ENCODE measurements at regions not wholly inside any gene's neighbourhood (a gene's known extent, or its start where the extent isn't known, plus 50 kb on each side); places are given as distances from the start of the nearest gene placed in this dataset.

GRCh38 chr5:93998951-93999455, 257.6 kb upstream of the POU5F2 start:
- TF ChIP-seq, protein P1, sequence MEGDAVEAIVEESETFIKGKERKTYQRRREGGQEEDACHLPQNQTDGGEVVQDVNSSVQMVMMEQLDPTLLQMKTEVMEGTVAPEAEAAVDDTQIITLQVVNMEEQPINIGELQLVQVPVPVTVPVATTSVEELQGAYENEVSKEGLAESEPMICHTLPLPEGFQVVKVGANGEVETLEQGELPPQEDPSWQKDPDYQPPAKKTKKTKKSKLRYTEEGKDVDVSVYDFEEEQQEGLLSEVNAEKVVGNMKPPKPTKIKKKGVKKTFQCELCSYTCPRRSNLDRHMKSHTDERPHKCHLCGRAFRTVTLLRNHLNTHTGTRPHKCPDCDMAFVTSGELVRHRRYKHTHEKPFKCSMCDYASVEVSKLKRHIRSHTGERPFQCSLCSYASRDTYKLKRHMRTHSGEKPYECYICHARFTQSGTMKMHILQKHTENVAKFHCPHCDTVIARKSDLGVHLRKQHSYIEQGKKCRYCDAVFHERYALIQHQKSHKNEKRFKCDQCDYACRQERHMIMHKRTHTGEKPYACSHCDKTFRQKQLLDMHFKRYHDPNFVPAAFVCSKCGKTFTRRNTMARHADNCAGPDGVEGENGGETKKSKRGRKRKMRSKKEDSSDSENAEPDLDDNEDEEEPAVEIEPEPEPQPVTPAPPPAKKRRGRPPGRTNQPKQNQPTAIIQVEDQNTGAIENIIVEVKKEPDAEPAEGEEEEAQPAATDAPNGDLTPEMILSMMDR (IDR thresholded peaks at IDR 0.05), result no peak
- no peak for TF ChIP-seq POLR2AphosphoS5 (IDR thresholded peaks at IDR 0.05; ENCODE audit: insufficient read depth in 1 of 2, low read depth in 1 of 2)
